Skin epidermis (tissue), 12 donors: ENCODE measurements at regions not wholly inside any gene's neighbourhood (a gene's known extent, or its start where the extent isn't known, plus 50 kb on each side); places are given as distances from the start of the nearest gene placed in this dataset.

Experiments
- H3K27ac ChIP-seq, 21 experiments: fragments of 200-600 bp; sonication (generic) in 11 of 21; one replicate each; pipeline ENCODE4 v1.5.0; 2020; ENCODE audit warnings: mild to moderate bottlenecking in 3 of 21, inconsistent platforms in 2 of 21, moderate library complexity in 2 of 21
- H3K4me3 ChIP-seq, 7 experiments: fragments of 200-600 bp; sonication (generic) in 2 of 7; one replicate each; pipeline ENCODE4 v1.5.0; 2020; ENCODE audit warnings: inconsistent platforms in 2 of 7, mild to moderate bottlenecking in 2 of 7, moderate library complexity in 1 of 7

DNA sequence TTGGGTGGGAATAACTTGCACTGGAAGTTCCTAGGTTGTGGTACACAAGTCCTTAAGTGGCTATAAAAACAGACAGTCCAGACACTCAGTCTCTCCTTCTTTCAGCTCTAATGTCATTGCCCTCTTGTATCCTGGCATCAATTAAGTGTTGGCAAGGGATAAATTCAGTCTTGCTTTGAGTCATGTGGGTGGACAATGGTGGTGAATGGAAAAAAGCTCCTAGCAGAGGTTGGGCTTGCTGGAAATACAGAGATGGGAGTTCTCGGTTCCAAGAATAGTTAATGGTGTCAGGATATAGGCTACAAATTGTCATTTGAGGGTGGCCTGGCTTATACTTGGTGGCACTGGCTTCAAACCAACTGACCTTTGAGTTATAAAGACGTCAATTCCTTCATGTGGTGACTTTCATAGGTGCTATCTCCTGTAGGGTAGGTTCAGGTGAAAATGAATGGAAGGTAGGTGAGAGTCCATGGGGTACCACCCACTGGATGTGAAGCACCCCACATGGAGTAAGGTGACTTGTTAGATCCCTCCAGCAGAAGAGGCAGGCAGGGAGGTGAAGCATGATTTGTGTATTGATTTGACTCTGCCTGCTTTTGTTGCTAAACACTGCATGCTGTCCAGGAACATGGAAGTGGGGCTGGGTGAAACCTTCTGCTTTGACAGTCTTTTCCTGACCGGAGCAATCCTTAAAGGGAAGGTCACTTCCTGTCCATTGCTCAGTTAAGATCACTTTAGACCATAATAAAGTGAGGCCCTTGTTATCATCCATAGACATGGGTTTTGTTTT lies 102.0 kb downstream of the LACC1 start:
- no peak overlapping the region for H3K27ac ChIP-seq
- no peak overlapping the region for H3K4me3 ChIP-seq

- H3K4me3 ChIP-seq, result no peak overlapping the region
- no peak overlapping the region for H3K27ac ChIP-seq
Measured at GRCh38 chr13:43983373-43983772, 103.7 kb downstream of the LACC1 start.

- Histone ChIP-seq H3K4me3 (no peak overlapping the region), H3K27ac (no peak overlapping the region)
Measured at GRCh38 chr13:43984292-43984691, 104.6 kb downstream of the LACC1 start.

DNA sequence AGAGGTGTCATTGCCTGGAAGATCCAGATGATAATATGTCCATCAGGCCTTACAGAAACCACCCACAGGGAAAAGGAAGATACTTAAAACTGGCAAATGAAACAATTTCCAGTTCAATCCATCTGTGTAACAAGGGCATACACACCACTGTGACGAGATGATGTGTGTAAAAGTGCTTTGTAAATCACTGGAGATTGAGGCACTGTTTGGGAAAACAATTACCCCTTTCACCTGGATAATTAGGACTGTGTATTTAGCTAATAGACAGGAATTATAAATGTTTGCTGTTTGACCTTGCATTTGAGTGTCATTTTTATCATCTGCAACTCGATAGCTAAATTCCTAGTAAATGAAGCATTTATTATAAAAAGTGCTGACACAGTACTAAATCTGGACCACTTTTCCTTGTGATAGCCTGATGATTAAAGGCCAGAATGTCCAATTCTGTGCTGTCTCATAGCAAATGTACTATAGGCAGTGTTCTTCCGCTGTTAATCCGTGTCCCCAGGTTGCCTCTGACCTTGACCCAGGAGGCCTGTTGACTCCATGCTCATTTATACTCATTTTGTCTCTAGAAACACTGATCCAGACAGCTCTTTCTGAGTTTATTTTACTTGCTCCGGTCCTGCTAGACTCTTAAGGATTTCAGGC lies 105.8 kb downstream of the LACC1 start:
- Histone ChIP-seq H3K4me3 (no peak overlapping the region), H3K27ac (peak overlapping the region in 2 of 21 experiments; percentile 10 to 16)

GRCh38 chr13:43986421-43986981 lies 106.8 kb downstream of the LACC1 start:
- H3K4me3 ChIP-seq, result no peak overlapping the region
- H3K27ac ChIP-seq, result no peak overlapping the region

- Histone ChIP-seq H3K27ac (no peak overlapping the region), H3K4me3 (no peak overlapping the region)
Measured at GRCh38 chr13:43988302-43988701, 108.6 kb downstream of the LACC1 start.

GRCh38 chr13:43990021-43990420 lies 110.3 kb downstream of the LACC1 start:
- Histone ChIP-seq H3K4me3 (no peak overlapping the region), H3K27ac (no peak overlapping the region)

DNA sequence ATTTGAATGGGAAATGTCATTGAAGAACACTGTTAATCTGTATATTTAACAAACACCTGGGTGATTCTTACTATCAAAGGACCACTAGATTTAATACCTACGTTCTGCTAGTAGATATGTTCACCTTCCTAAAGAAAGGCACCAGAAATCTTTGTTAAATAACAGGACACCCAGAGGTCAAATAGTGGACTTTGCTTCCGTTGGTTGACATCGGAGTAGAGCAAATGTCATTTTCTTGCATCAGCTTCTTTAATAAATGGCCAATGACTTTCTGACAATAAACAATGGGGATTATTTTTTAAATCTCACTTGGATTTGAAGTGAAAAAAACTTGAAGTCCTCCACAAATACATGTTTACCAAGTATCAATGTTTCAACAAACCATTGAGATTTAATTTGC lies 111.1 kb downstream of the LACC1 start:
- Histone ChIP-seq H3K4me3 (no peak overlapping the region), H3K27ac (no peak overlapping the region)

DNA sequence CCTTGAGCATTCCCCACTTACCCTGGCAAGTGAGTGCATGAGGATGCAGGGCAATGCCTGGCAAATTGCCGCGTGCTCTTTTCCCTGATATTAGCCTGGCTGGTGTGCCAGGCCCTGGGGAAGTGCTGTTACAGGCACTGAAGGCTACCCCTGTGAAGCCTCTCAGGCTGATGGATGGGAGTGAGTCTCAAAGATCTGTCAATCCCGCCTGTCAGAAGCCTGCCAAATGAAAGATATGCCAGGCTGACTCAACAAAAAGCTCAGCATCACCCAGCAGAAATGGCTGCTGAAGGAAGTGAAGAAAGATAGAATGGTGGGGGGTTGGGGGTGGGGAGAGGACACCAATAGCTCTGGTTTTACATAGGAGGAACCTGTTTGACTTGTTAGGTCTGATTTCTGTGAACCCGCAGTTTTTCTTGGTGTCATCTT lies 112.1 kb downstream of the LACC1 start:
- no peak overlapping the region for H3K4me3 ChIP-seq
- no peak overlapping the region for H3K27ac ChIP-seq

GRCh38 chr13:43992211-43992610 lies 112.5 kb downstream of the LACC1 start:
- no peak overlapping the region for H3K4me3 ChIP-seq
- no peak overlapping the region for H3K27ac ChIP-seq

- Histone ChIP-seq H3K27ac (no peak overlapping the region), H3K4me3 (no peak overlapping the region)
Measured at GRCh38 chr13:43994999-43995859, 115.5 kb downstream of the LACC1 start.

DNA sequence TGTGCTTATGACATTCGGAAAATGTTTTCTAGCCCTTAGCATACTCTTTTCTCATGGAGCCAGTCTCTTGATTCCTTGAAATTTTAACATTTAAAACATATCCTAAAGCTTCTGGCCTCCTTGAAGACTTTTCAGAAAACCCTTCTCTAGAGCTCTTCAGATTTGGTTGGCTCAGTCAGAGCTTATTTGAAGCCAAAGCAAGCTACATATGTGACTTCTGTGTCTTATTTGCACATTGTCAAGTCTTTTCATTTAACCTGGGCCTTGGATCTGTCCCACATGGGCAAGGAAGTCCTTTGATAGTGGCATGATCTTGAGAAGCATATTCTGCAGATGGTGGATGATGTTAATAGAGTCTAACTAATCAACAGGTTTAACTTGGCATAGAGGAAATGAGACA lies 116.5 kb downstream of the LACC1 start:
- Histone ChIP-seq H3K27ac (no peak overlapping the region), H3K4me3 (no peak overlapping the region)

DNA sequence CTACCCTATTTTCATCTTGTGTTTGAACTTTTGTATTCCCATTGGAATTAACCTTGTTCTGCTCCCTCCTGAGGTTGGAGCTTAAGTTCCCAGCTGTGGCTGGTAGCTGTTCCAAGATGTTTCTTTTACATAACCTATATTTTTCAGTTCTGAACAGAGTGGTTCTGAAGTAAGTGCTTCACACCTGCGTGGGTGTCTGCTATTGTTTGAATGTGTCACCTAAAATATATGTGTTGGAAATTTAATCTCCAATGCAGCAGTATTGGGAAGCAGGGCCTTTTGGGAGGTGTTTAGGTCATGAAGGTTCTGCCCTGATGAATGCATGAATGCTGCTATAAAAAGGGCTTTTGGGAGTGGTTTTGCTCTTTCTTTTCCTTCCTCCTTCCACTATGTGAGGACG lies 123.8 kb downstream of the LACC1 start:
- no peak overlapping the region for H3K4me3 ChIP-seq
- H3K27ac ChIP-seq, result no peak overlapping the region

- H3K27ac ChIP-seq, result no peak overlapping the region
- no peak overlapping the region for H3K4me3 ChIP-seq
Measured at GRCh38 chr13:44004878-44005277, 125.2 kb downstream of the LACC1 start.

- Histone ChIP-seq H3K4me3 (no peak overlapping the region), H3K27ac (no peak overlapping the region)
Measured at GRCh38 chr13:44007451-44007850, 127.7 kb downstream of the LACC1 start.

DNA sequence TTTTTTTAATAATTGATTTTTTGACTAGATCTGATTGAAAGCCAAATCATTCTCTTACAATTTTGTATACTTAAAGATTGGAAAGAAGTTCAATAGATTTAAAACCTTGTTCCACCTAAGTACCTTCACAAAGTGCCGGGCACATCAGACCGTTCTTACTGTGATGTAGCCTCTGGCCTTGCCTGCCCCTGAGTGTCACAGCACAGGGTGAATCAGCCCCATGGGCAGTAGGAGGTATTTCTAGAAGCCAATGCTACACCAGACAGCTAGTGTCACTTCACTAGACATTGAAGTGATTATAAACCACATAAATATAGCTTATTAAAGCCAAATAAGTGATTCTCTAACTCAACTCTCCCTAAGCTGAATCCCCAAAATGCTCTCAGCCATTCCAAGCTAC lies 131.3 kb downstream of the LACC1 start:
- Histone ChIP-seq H3K4me3 (no peak overlapping the region), H3K27ac (no peak overlapping the region)

- Histone ChIP-seq H3K27ac (peak overlapping the region in 3 of 21 experiments; percentile 3 to 38 (median 4)), H3K4me3 (no peak overlapping the region)
Measured at GRCh38 chr13:44012910-44013757, 133.4 kb downstream of the LACC1 start.

DNA sequence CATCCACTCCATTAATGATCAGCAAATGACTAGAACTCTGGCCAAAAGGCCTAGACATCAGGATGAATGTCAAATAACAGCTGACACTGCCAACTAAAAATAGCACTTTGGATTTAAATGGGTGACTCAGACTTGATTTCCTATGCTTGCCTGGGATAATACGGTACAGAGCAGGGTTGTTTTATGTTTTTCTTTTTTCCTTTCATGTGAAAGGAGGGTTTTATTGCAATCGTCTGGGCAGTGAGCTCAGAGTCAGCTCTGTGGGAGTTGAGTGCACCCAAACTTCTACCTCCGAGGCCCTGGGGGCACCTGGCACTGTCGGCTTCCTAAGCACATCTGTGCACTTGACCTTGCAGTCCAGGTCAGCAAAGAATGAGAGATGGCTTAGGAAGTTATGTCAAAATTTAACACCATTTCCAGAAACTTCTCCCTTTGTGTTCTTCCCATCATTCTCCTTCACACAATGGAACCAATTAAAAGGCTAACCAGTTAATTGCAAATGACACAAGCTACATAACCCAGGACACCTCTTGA lies 134.1 kb downstream of the LACC1 start:
- H3K4me3 ChIP-seq, result no peak overlapping the region
- peak overlapping the region in 4 of 21 experiments; percentile 8 to 44 (median 40) for H3K27ac ChIP-seq

GRCh38 chr13:44014501-44014900 lies 134.8 kb downstream of the LACC1 start:
- no peak overlapping the region for H3K4me3 ChIP-seq
- peak overlapping the region in 3 of 21 experiments; percentile 10 to 43 (median 16) for H3K27ac ChIP-seq
